Omental fat pad (tissue), 3 donors: ENCODE measurements at regions not wholly inside any gene's neighbourhood (a gene's known extent, or its start where the extent isn't known, plus 50 kb on each side); places are given as distances from the start of the nearest gene placed in this dataset.

Source experiments
- ATAC-seq: fragments of 150-250 bp; one replicate; pipeline ENCODE4 v1.9.1; 2016; ENCODE audit warnings: mild to moderate bottlenecking, moderate library complexity; ENCODE audit not compliant: low FRiP score
- DNase-seq: peaks from one replicate; pipeline ENCODE4 v3.0.0-alpha.2; 2019; ENCODE audit warnings: low spot score
- TF ChIP-seq, protein P1 (sequence below), 3 donors: fragments of 450-650 bp; IDR thresholded peaks; one replicate each; pipeline ENCODE4 v1.5.1; 2016 to 2017; ENCODE audit warnings: antibody characterized with exemption in 3 of 3, mild to moderate bottlenecking in 3 of 3, moderate library complexity in 2 of 3

- no peak for DNase-seq
- ATAC-seq = no peak
- TF ChIP-seq, protein P1, sequence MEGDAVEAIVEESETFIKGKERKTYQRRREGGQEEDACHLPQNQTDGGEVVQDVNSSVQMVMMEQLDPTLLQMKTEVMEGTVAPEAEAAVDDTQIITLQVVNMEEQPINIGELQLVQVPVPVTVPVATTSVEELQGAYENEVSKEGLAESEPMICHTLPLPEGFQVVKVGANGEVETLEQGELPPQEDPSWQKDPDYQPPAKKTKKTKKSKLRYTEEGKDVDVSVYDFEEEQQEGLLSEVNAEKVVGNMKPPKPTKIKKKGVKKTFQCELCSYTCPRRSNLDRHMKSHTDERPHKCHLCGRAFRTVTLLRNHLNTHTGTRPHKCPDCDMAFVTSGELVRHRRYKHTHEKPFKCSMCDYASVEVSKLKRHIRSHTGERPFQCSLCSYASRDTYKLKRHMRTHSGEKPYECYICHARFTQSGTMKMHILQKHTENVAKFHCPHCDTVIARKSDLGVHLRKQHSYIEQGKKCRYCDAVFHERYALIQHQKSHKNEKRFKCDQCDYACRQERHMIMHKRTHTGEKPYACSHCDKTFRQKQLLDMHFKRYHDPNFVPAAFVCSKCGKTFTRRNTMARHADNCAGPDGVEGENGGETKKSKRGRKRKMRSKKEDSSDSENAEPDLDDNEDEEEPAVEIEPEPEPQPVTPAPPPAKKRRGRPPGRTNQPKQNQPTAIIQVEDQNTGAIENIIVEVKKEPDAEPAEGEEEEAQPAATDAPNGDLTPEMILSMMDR (IDR thresholded peaks at IDR 0.05) = no peak
Observed at GRCh38 chr6:795046-795685, 102.2 kb upstream of the EXOC2 start.

DNA sequence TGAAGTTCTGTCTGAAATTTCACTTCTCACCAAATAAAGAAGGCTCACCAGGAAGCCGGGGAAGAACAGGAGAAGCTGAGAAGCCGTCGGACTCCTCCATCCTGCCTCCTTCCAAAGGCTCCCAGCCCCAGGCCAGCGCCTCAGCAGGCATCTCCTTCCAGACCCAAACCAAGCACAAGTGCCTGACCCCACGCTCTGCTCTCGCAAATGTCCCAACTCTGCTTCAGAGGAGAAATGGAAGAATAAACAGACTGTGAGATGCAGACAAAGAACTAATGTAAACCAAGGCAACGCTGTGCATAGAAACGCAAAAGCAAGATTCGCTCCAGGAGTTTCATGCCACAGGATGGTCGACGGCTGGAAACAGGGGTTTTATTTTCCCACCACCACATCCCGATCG lies 100.3 kb upstream of the EXOC2 start:
- no peak for ATAC-seq
- TF ChIP-seq, protein P1 (IDR thresholded peaks at IDR 0.05) = no peak
- no peak for DNase-seq

- DNase-seq (no peak), ATAC-seq (no peak)
- TF ChIP-seq, protein P1 (IDR thresholded peaks at IDR 0.05) = no peak
Observed at GRCh38 chr6:792662-793061, 99.7 kb upstream of the EXOC2 start.

DNA sequence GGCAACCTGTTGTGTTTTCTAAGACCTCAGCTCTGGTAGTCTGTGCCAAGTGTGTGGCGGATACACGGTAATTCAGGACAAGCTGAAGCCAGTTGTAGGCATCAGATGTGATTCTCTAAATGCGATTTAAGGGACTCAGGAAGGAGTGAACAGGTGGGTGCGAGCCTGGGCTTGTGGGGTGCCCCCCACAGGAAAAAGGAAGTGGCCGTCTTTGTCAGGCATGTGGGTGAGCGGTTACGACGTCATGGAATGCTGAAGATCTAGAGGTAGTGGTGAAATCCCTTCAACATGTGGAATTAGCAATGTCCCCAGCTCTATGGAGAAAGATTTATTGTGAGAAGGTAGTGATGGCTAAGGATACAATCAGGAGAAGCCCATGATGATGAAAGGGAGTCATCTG lies 95.1 kb upstream of the EXOC2 start:
- TF ChIP-seq, protein P1 (IDR thresholded peaks at IDR 0.05) = no peak
- no peak for DNase-seq
- no peak for ATAC-seq

DNA sequence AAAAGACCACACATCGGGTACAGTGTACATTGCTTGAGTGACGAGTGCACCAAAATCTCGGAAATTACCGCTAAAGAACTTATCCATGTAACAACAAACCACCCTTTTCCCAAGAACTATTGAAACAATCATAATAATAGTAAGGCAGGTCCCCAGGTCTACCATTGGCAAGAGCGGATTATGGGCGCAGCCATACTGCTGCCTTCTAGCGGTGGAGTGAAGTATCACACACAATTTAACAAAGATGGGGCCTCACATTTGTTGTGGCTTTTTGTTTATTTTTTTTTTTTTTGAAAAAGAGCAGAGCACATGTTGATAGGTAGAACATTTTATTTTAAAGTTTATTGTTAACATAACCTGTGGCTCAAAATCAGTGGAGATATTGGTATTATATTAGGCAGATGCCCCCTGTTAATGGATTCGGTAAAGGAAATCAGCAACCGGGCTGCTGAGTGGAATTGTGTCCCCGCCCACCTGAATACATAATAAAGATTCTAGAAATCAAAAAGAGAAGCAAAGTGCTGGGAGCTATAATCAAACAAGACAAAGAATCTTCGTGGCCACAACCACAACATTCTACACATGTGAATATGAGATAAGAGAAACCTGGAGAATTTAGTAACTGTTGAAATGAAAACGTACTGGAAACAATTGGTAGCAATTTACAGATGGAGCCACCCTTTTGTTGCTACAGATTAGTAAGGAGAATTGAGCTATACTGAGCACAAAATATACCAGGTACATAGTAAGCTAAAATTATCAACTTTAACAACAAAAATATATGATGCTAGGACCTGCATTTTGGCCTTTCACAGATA lies 94.2 kb upstream of the EXOC2 start:
- TF ChIP-seq, protein P1 (IDR thresholded peaks at IDR 0.05) = no peak
- DNase-seq (no peak), ATAC-seq (no peak)

GRCh38 chr6:783966-784735 lies 91.2 kb upstream of the EXOC2 start:
- TF ChIP-seq, protein P1 (IDR thresholded peaks at IDR 0.05) = no peak
- ATAC-seq = no peak
- DNase-seq = no peak
